ENCODE measurements at regions not wholly inside any gene's neighbourhood (a gene's known extent, or its start where the extent isn't known, plus 50 kb on each side); places are given as distances from the start of the nearest gene placed in this dataset.

DNA sequence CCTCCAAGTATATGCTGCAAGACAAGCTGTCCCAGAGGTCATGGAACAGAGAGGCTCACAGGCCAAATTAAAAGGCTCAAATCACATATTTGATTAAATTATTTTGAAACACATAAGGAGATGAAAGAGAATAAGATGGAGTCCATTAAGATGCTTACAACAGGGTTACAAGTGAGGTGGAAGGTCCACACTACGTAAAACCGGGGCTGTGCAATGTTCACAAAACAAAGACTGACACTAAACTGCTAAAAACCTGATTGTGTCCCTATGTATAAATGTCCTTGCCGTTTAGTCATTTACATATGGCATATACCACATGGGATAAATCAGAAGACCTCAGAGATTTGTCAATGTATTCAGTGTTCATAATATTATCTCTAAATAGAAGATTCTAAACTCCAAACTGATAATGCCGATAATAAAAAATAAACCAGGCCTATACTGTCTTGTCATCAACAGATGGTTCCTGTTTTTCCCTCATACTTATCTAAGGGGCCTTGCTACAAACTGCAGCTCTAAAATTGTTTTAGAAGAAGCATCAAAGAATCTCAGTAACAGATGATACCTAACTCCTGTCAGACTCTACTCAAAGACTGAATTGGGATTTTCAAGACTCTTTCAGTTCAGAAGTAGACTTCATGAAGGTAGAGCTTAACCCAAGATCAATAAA lies 51.8 kb upstream of the RIPOR2 start:
- DNase-seq (ENCODE audit: low read depth): no peak

- no peak for DNase-seq (ENCODE audit: low read depth)
These were observed 52.8 kb upstream of the RIPOR2 start for GRCh38 chr6:24988562-24988961.

GRCh38 chr6:24990236-24990845 lies 54.6 kb upstream of the RIPOR2 start:
- DNase-seq (ENCODE audit: low read depth): no peak

DNA sequence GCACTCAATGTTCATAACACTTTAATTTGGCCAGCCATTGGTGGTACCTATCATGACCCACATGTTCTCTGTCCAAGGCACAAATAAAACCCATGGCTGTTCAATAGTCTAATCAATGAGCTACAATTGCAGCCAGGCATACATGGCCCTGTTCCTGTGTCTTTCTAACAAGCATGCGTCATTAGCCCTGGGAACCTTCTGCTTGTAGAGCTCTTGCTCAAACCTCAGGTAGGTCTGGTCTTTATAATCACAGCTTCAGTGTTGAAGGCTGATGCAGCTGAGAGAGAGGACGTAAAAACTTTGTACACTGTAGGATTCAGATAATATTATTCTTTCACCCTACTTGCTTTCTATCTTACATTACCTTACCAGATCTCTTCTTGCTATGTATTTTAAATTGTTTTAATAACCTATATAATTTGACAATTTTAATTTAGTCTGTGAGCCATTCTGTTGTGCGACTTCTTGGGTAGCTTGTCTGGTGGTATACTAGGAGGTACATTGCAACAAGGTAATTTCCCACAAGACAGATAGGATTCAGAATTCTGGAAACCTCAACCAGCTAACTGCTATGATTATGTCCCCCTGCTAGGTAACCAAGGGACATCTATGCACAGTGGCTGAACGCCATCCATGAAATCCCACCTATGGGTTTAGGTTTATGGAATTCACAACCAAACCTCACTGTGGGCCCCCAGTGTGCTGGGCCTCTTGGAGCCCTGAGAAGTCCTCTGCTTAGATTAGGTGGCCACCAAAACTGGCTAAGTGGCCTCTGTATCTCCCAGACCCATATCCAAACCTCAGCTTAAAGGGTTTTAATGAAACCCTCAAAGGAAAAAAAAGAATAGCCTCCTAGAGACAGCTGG lies 55.4 kb upstream of the RIPOR2 start:
- DNase-seq (ENCODE audit: low read depth): no peak

- peak; percentile 49 for DNase-seq (ENCODE audit: low read depth)
These were observed 56.2 kb upstream of the RIPOR2 start for GRCh38 chr6:24991810-24992467.

GRCh38 chr6:24994812-24995211 lies 59.1 kb upstream of the RIPOR2 start:
- no peak for DNase-seq (ENCODE audit: low read depth)

- no peak for DNase-seq (ENCODE audit: low read depth)
These were observed 59.5 kb upstream of the RIPOR2 start for GRCh38 chr6:24995270-24995669.

- DNase-seq (ENCODE audit: low read depth): no peak
These were observed 60.6 kb upstream of the RIPOR2 start for GRCh38 chr6:24996269-24996836.

DNA sequence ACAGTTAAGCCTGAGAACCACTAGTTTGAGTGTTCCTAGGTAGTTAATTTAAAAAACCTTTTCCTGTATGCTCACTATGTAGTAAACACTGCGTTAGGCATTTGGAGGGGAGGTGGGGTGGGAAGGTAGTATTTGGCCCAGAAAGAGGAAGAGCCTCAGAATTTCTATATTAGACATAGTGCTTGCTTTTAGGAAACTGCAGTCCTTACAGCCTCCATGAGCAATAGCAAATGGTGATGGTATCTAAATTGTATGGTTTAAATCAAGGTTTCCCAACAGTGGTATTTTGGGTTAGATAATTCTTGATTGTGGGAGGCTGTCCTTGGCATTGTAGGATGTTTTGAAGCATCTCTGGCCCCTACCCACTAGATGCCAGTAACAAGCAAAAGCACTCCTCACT lies 61.5 kb upstream of the RIPOR2 start:
- no peak for DNase-seq (ENCODE audit: low read depth)

- DNase-seq (ENCODE audit: low read depth): no peak
These were observed 62.1 kb upstream of the RIPOR2 start for GRCh38 chr6:24997905-24998304.

DNA sequence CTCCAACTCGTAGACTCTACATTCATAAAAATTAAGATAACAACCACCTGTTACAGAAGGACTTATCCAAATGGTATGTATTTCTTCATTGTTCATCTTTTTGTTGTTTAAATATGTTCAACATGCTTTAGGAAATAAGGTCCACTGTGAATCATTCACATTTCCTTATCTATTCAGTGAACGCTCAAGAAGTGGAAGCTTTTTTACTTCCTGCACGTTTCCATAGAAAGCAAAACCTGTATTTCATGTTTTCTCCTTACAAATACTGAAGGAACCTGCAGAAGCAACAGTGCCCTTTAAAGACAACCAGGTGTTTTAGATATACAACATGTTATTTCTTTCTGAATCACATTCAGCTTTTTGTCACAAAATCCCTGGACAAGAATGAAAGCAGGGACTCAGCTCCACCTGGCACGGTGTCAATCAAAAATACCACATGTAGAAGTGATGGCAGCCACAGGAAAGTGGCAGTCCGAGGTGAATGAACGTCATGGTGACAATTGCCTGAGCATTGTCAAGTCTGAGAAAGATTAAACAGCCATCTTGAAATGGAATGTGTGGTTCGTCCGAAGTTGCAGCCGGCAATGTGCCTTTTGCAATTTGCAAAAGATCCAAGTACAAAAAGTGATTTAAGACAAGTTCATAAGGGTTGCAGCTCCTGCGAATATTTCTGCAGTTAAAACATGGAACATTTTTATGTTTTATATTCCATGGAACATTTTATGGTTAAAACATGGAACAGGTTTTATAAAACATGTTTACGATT lies 66.7 kb upstream of the RIPOR2 start:
- DNase-seq (ENCODE audit: low read depth): no peak

DNA sequence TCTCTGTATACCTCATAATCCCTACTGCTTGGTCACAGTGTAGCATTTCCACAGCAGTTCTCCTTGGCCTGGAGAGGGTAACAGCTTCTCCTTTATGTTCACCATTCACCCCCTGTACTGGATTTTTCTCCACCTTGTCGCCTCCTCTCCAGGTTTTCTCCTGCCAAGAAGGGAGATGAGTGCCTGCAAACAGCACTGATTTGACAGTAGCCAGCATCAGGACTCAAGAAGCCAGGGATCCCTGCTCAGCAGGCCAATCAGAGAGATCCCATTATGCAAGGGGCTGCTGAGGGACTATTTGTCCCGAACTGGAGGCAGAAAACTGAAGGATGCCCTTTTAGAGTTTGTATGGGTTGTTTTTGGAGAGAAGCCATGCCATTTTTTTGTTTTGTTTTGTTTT lies 68.6 kb upstream of the RIPOR2 start:
- no peak for DNase-seq (ENCODE audit: low read depth)

DNA sequence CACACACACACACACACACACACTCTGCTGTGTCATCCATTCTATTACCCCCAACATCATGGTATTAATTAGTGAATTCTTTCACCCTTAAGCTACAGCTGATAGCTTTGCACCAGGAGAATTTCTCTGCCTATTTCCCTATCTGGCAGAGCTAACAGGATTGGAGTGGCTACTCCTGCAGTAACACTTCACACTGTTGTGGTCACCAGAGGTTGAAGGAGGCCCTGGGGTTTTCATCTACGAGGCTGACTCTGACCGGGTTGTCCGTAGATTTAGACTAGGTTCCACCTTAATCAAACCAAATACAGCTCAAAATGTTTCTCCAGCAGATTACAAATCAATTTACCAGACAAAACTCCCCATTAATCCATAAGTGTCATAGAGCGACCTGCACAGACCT lies 69.2 kb upstream of the RIPOR2 start:
- DNase-seq (ENCODE audit: low read depth): no peak

- DNase-seq (ENCODE audit: low read depth): no peak
These were observed 70.3 kb upstream of the RIPOR2 start for GRCh38 chr6:25006075-25006474.

DNA sequence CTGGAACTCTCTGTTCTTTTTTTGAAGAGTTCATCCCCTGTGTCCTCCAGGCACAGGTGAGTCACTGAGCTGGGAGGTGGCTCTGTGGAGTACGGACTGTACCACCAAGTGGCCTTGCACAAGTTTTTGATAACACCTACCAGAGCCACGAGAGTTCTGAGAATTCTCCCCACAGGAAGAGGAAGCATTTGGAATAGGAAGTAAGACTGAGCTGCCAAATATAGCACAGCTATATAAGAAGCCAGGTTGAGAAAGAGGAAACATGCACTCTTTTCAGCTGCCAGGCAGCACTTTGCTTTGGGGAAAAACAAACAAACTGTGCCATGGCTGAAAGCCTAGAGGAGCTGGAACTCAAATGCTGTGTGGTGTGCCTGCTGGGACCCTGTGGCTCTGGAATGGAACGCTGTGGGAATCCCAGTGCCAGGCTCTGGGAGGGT lies 70.8 kb upstream of the RIPOR2 start:
- peak; percentile 19 for DNase-seq (ENCODE audit: low read depth)

- DNase-seq (ENCODE audit: low read depth): no peak
These were observed 71.5 kb upstream of the RIPOR2 start for GRCh38 chr6:25007269-25007699.

- no peak for DNase-seq (ENCODE audit: low read depth)
These were observed 73.1 kb upstream of the RIPOR2 start for GRCh38 chr6:25008707-25009392.

- no peak for DNase-seq (ENCODE audit: low read depth)
These were observed 73.6 kb upstream of the RIPOR2 start for GRCh38 chr6:25009393-25009710.

GRCh38 chr6:25010176-25010575 lies 74.4 kb upstream of the RIPOR2 start:
- no peak for DNase-seq (ENCODE audit: low read depth)

DNA sequence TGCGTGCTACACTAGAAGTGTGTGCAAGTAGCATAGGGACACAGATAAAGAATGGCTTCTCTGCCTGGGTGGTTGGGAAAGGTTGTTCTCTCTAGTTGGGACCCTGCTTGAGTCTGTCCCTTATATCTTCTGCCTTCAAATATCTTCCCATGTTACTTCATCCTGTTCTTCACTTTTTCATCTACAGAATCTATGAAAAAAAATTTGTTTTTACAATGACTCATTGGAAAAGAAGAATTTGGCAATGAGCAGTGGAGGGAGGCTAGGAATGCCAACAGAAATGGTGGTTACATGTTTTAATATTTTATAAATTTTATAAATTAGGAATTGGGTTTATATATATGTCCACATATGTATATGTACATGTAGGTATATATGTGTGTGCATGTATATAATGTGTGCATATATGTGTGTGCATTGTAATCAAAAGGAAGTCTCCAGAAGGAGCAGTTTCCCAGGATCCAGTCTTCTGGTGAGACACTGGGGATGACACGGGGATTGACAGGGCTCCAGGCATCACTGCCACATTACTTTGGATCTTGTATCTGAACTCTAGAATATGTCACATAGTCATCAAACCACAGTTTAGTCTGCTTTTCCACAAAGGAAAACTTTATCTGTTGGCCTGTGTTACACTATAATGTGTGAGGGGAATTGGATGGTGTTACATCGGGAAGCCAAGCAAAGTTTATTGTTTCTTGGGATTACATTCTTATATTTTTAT lies 75.3 kb upstream of the RIPOR2 start:
- DNase-seq (ENCODE audit: low read depth): no peak

All from T-helper 22 cell (primary cell).